ENCODE measurements at regions not wholly inside any gene's neighbourhood (a gene's known extent, or its start where the extent isn't known, plus 50 kb on each side); places are given as distances from the start of the nearest gene placed in this dataset.

GRCh38 chr4:28101583-28101982 is 1240.9 kb downstream of the STIM2 start:
- TF ChIP-seq, protein P1, sequence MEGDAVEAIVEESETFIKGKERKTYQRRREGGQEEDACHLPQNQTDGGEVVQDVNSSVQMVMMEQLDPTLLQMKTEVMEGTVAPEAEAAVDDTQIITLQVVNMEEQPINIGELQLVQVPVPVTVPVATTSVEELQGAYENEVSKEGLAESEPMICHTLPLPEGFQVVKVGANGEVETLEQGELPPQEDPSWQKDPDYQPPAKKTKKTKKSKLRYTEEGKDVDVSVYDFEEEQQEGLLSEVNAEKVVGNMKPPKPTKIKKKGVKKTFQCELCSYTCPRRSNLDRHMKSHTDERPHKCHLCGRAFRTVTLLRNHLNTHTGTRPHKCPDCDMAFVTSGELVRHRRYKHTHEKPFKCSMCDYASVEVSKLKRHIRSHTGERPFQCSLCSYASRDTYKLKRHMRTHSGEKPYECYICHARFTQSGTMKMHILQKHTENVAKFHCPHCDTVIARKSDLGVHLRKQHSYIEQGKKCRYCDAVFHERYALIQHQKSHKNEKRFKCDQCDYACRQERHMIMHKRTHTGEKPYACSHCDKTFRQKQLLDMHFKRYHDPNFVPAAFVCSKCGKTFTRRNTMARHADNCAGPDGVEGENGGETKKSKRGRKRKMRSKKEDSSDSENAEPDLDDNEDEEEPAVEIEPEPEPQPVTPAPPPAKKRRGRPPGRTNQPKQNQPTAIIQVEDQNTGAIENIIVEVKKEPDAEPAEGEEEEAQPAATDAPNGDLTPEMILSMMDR (IDR thresholded peaks at IDR 0.05): no peak
- TF ChIP-seq POLR2AphosphoS5 (IDR thresholded peaks at IDR 0.05; ENCODE audit: low read depth, low read length) (no peak), REST (IDR thresholded peaks at IDR 0.05; ENCODE audit: insufficient read depth in 1 of 2, low read depth in 2 of 2, low read length in 1 of 2) (no peak), TCF7L2 (IDR thresholded peaks at IDR 0.05; ENCODE audit: low read depth, low read length) (no peak), SIN3A (IDR thresholded peaks at IDR 0.05; ENCODE audit: borderline replicate concordance, insufficient read depth, low read depth, low read length) (no peak)

Measured in Panc1 (cell line).